DOHH2 (cell line): ENCODE measurements at regions not wholly inside any gene's neighbourhood (a gene's known extent, or its start where the extent isn't known, plus 50 kb on each side); places are given as distances from the start of the nearest gene placed in this dataset.

Experiments
- H3F3A ChIP-seq: fragments of 200-600 bp; sonication (generic), shearing (Covaris generic); 2 replicates; pipeline ENCODE4 v1.6.0; 2016; ENCODE audit warnings: antibody characterized with exemption, mild to moderate bottlenecking; ENCODE audit not compliant: control insufficient read depth, insufficient read depth
- H3K27ac ChIP-seq: fragments of 200-600 bp; sonication (generic); 2 replicates; pipeline ENCODE4 v1.5.1; 2014; ENCODE audit warnings: low read depth, mild to moderate bottlenecking, low read length, moderate library complexity
- H3K27me3 ChIP-seq: fragments of 200-600 bp; sonication (generic); 2 replicates; pipeline ENCODE4 v1.6.1; 2014; ENCODE audit warnings: mild to moderate bottlenecking, low read length, mixed read lengths; ENCODE audit not compliant: control insufficient read depth
- H3K36me3 ChIP-seq: fragments of 200-600 bp; sonication (generic); 2 replicates; pipeline ENCODE4 v1.6.1; 2014; ENCODE audit warnings: mild to moderate bottlenecking, low read length, moderate library complexity, mixed read lengths; ENCODE audit not compliant: control insufficient read depth
- H3K4me1 ChIP-seq: fragments of 200-600 bp; sonication (generic); 2 replicates; pipeline ENCODE4 v1.6.1; 2014; ENCODE audit warnings: mild to moderate bottlenecking, low read length, mixed read lengths; ENCODE audit not compliant: control insufficient read depth
- H3K4me2 ChIP-seq: fragments of 200-600 bp; sonication (generic); 2 replicates; pipeline ENCODE4 v1.6.0; 2014; ENCODE audit warnings: mild to moderate bottlenecking, low read length, moderate library complexity
- H3K4me3 ChIP-seq: fragments of 200-600 bp; sonication (generic); 2 replicates; pipeline ENCODE4 v1.5.1; 2014; ENCODE audit warnings: mild to moderate bottlenecking, low read length, mixed read lengths
- H3K79me2 ChIP-seq: fragments of 200-600 bp; sonication (generic); 2 replicates; pipeline ENCODE4 v1.6.1; 2014; ENCODE audit warnings: mild to moderate bottlenecking, low read length, mixed read lengths; ENCODE audit not compliant: control insufficient read depth
- H3K9me2 ChIP-seq: fragments of 200-600 bp; sonication (generic); replicated peaks from 2 replicates; pipeline ENCODE4 v1.6.1; 2014; ENCODE audit warnings: mild to moderate bottlenecking, low read length, mixed read lengths; ENCODE audit not compliant: control insufficient read depth
- H3K9me3 ChIP-seq: fragments of 200-600 bp; sonication (generic); 2 replicates; pipeline ENCODE4 v1.6.1; 2014; ENCODE audit warnings: antibody characterized with exemption, low read length, mixed read lengths; ENCODE audit not compliant: control insufficient read depth, insufficient read depth
- H4K20me1 ChIP-seq: fragments of 200-600 bp; sonication (generic); 2 replicates; pipeline ENCODE4 v1.6.0; 2014; ENCODE audit warnings: low read depth, mild to moderate bottlenecking, antibody characterized with exemption, low read length, moderate library complexity; ENCODE audit not compliant: control insufficient read depth, insufficient read depth
- EZH2phosphoT487 ChIP-seq: fragments of 200-600 bp; sonication (generic); IDR thresholded peaks from 2 replicates; pipeline ENCODE4 v1.6.1; 2017; ENCODE audit warnings: borderline replicate concordance, mild to moderate bottlenecking, antibody characterized with exemption, low read length, moderate library complexity, mixed read lengths
- TF ChIP-seq, protein P1 (sequence below): fragments of 200-600 bp; sonication (generic); IDR thresholded peaks from one replicate; pipeline ENCODE4 v1.5.1; 2014; ENCODE audit warnings: antibody characterized with exemption, mild to moderate bottlenecking, low read depth, low read length; ENCODE audit not compliant: poor library complexity, severe bottlenecking

GRCh38 chr9:89719202-89719601 is 114.4 kb downstream of the GADD45G start:
- Histone ChIP-seq H3K9me3 (no peaks in the 10 kb centered on the region), H3K4me2 (no peak overlapping the region), H3K79me2 (no peaks in the 10 kb centered on the region), H3K27me3 (no peaks in the 10 kb centered on the region), H3F3A (no peaks in the 10 kb centered on the region), H3K4me3 (no peak overlapping the region), H3K4me1 (no peaks in the 10 kb centered on the region), H4K20me1 (no peaks in the 10 kb centered on the region), H3K36me3 (no peaks in the 10 kb centered on the region), H3K9me2 (no peaks in the 10 kb centered on the region), H3K27ac (no peak overlapping the region)
- no peak for TF ChIP-seq EZH2phosphoT487
- TF ChIP-seq, protein P1, sequence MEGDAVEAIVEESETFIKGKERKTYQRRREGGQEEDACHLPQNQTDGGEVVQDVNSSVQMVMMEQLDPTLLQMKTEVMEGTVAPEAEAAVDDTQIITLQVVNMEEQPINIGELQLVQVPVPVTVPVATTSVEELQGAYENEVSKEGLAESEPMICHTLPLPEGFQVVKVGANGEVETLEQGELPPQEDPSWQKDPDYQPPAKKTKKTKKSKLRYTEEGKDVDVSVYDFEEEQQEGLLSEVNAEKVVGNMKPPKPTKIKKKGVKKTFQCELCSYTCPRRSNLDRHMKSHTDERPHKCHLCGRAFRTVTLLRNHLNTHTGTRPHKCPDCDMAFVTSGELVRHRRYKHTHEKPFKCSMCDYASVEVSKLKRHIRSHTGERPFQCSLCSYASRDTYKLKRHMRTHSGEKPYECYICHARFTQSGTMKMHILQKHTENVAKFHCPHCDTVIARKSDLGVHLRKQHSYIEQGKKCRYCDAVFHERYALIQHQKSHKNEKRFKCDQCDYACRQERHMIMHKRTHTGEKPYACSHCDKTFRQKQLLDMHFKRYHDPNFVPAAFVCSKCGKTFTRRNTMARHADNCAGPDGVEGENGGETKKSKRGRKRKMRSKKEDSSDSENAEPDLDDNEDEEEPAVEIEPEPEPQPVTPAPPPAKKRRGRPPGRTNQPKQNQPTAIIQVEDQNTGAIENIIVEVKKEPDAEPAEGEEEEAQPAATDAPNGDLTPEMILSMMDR: no peak

DNA sequence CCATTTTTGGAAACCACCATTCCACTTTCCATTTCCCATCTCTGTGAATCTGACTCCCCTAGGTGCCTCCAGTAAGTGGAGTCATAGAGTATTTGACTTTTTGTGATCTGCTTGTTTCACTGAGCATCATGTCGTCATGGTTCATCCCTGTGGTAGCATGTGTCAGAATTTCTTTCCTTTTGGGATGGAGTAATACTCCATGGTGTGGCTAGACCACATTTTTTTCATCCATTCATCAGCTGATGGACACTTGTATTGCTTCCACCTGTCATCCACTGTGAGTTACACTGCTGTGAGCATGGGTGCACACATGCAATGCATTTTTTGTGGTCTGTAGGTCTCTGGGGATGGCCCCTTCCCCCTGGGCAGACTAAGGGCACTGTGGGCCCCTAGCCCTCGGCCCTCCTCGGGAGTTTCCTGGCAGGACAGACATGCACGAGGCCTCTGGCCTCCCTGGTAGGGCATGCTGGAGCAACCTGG is 115.9 kb downstream of the GADD45G start:
- no peaks in the 10 kb centered on the region for H3K4me1 ChIP-seq
- no peak overlapping the region for H3K4me2 ChIP-seq
- TF ChIP-seq, protein P1: no peak
- TF ChIP-seq EZH2phosphoT487: no peak
- no peaks in the 10 kb centered on the region for H3K9me3 ChIP-seq
- H3K79me2 ChIP-seq: no peaks in the 10 kb centered on the region
- H3K4me3 ChIP-seq: no peak overlapping the region
- no peaks in the 10 kb centered on the region for H3F3A ChIP-seq
- H4K20me1 ChIP-seq: no peaks in the 10 kb centered on the region
- no peaks in the 10 kb centered on the region for H3K9me2 ChIP-seq
- no peak overlapping the region for H3K27ac ChIP-seq
- no peaks in the 10 kb centered on the region for H3K27me3 ChIP-seq
- no peaks in the 10 kb centered on the region for H3K36me3 ChIP-seq

DNA sequence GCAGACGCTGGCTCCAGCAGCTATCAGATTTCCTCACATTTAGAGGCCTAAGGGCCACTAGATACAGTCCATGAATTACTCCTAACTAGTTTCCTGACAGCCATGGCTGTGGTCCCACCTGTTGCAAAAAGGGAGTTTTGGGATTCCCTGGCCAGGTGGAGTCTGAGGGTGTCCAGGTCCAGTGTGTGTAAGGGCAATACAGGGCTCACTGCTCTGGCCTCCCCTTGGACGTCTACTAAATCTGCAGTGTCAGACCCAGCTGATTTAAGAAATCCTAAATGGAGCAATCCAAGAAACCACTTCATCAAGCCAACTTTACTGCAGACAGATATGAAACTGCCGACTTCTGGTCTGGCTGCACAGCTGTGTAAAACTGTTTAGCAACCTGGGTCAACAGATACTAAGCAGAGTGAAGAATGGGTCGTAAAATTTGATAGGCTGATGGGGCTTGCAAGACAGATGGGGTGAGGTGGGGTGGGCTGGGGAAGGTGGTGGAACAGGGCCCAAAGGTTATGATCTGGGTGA is 116.4 kb downstream of the GADD45G start:
- no peaks in the 10 kb centered on the region for H3K36me3 ChIP-seq
- TF ChIP-seq, protein P1: no peak
- no peak for TF ChIP-seq EZH2phosphoT487
- no peaks in the 10 kb centered on the region for H3K9me3 ChIP-seq
- H3F3A ChIP-seq: no peaks in the 10 kb centered on the region
- no peaks in the 10 kb centered on the region for H3K27me3 ChIP-seq
- H3K9me2 ChIP-seq: no peaks in the 10 kb centered on the region
- H3K4me1 ChIP-seq: no peaks in the 10 kb centered on the region
- H3K4me2 ChIP-seq: no peak overlapping the region
- H3K4me3 ChIP-seq: no peak overlapping the region
- no peaks in the 10 kb centered on the region for H3K79me2 ChIP-seq
- no peaks in the 10 kb centered on the region for H4K20me1 ChIP-seq
- H3K27ac ChIP-seq: no peak overlapping the region
